DOHH2 (cell line): ENCODE measurements at regions not wholly inside any gene's neighbourhood (a gene's known extent, or its start where the extent isn't known, plus 50 kb on each side); places are given as distances from the start of the nearest gene placed in this dataset.

Source experiments
- CTCF ChIP-seq: fragments of 200-600 bp; sonication (generic); IDR thresholded peaks from one replicate; pipeline ENCODE4 v1.5.1; 2014; ENCODE audit warnings: antibody characterized with exemption, mild to moderate bottlenecking, low read depth, low read length; ENCODE audit not compliant: poor library complexity, severe bottlenecking
- EZH2phosphoT487 ChIP-seq: fragments of 200-600 bp; sonication (generic); IDR thresholded peaks from 2 replicates; pipeline ENCODE4 v1.6.1; 2017; ENCODE audit warnings: borderline replicate concordance, mild to moderate bottlenecking, antibody characterized with exemption, low read length, moderate library complexity, mixed read lengths

GRCh38 chr2:221689140-221689539 lies 117.0 kb upstream of the EPHA4 start:
- TF ChIP-seq EZH2phosphoT487 (no peak), CTCF (no peak)
